Ishikawa (cell line): ENCODE measurements at regions not wholly inside any gene's neighbourhood (a gene's known extent, or its start where the extent isn't known, plus 50 kb on each side); places are given as distances from the start of the nearest gene placed in this dataset.

ENCODE experiments used
- CEBPB ChIP-seq: IDR thresholded peaks from 2 replicates; pipeline ENCODE4 v1.6.1; 2012
- CREB1 ChIP-seq: IDR thresholded peaks from 2 replicates; pipeline ENCODE4 v1.6.1; 2012; ENCODE audit warnings: low read depth
- EP300 ChIP-seq: IDR thresholded peaks from 2 replicates; pipeline ENCODE4 v1.6.1; 2012; ENCODE audit warnings: borderline replicate concordance
- FOXM1 ChIP-seq: IDR thresholded peaks from 2 replicates; pipeline ENCODE4 v1.6.1; 2012; ENCODE audit warnings: low read depth, borderline replicate concordance
- RAD21 ChIP-seq: IDR thresholded peaks from 2 replicates; pipeline ENCODE4 v1.6.1; 2012; ENCODE audit warnings: low read depth
- TAF1 ChIP-seq: IDR thresholded peaks from 2 replicates; pipeline ENCODE4 v1.6.1; 2012; ENCODE audit warnings: low read depth, mild to moderate bottlenecking
- TCF12 ChIP-seq: IDR thresholded peaks from 2 replicates; pipeline ENCODE4 v1.6.1; 2012; ENCODE audit warnings: low read depth
- TEAD4 ChIP-seq: IDR thresholded peaks from 2 replicates; pipeline ENCODE4 v1.6.1; 2012
- USF1 ChIP-seq: IDR thresholded peaks from 2 replicates; pipeline ENCODE4 v1.6.1; 2012
- YY1 ChIP-seq: IDR thresholded peaks from 2 replicates; pipeline ENCODE4 v1.6.1; 2012; ENCODE audit warnings: low read depth
- TF ChIP-seq, protein P1 (sequence below): IDR thresholded peaks from 2 replicates; pipeline ENCODE4 v1.6.1; 2012; ENCODE audit warnings: low read depth, mild to moderate bottlenecking
- TF ChIP-seq, protein P2 (sequence below): IDR thresholded peaks from 2 replicates; pipeline ENCODE4 v1.6.1; 2012

DNA sequence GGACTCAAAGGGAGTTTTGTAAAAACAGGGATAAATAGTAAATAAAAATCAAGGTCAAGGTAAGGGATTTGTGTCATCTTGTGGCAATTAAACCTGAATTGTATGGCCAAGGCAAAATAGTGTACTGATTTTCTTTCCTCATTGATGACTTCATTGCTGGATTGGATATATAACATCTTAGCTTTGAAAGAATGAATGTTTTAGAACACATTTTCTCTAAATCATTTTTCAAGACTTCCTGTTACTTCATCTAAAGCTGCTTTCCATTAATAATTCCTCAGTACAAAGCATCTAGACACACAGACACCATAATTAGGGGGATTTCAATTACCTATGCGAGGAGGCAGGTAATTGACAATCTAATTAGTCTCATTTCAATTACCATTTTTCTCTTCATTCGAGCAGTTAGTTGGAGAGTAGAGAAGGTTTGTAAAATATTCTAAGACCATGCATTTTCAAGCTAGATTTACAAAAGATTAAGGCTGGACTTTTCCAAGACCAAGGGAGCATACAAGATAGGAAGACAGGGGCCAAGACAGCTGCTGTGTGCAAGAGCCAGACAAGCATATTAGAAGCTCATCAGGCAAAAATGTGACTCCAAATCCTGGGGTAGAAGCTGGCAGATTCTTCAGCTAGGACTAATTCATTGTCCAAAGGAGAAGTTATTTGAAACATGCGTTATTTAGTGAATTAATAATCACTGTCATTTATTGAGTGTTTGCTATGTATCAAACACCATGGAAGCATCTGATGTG is 253.6 kb downstream of the EPHA4 start:
- TF ChIP-seq RAD21: no peak
- TF ChIP-seq YY1: no peak
- TF ChIP-seq TAF1: no peak
- TF ChIP-seq FOXM1: no peak
- TF ChIP-seq, protein P1, sequence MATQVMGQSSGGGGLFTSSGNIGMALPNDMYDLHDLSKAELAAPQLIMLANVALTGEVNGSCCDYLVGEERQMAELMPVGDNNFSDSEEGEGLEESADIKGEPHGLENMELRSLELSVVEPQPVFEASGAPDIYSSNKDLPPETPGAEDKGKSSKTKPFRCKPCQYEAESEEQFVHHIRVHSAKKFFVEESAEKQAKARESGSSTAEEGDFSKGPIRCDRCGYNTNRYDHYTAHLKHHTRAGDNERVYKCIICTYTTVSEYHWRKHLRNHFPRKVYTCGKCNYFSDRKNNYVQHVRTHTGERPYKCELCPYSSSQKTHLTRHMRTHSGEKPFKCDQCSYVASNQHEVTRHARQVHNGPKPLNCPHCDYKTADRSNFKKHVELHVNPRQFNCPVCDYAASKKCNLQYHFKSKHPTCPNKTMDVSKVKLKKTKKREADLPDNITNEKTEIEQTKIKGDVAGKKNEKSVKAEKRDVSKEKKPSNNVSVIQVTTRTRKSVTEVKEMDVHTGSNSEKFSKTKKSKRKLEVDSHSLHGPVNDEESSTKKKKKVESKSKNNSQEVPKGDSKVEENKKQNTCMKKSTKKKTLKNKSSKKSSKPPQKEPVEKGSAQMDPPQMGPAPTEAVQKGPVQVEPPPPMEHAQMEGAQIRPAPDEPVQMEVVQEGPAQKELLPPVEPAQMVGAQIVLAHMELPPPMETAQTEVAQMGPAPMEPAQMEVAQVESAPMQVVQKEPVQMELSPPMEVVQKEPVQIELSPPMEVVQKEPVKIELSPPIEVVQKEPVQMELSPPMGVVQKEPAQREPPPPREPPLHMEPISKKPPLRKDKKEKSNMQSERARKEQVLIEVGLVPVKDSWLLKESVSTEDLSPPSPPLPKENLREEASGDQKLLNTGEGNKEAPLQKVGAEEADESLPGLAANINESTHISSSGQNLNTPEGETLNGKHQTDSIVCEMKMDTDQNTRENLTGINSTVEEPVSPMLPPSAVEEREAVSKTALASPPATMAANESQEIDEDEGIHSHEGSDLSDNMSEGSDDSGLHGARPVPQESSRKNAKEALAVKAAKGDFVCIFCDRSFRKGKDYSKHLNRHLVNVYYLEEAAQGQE: no peak
- no peak for TF ChIP-seq CEBPB
- TF ChIP-seq USF1: no peak
- TF ChIP-seq EP300: no peak
- TF ChIP-seq, protein P2, sequence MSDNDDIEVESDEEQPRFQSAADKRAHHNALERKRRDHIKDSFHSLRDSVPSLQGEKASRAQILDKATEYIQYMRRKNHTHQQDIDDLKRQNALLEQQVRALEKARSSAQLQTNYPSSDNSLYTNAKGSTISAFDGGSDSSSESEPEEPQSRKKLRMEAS: no peak
- TF ChIP-seq TCF12: no peak
- TF ChIP-seq CREB1: no peak
- no peak for TF ChIP-seq TEAD4
